Immature natural killer cell (primary cell): ENCODE measurements at regions not wholly inside any gene's neighbourhood (a gene's known extent, or its start where the extent isn't known, plus 50 kb on each side); places are given as distances from the start of the nearest gene placed in this dataset.
"Not testable (repeated sequence)": the region's sequence is repeated elsewhere in the genome, so short reads cannot be mapped to it uniquely, and the experiment has no call there.

Source experiments
- DNase-seq, 3 donors: peaks; one replicate each; pipeline ENCODE4 v3.0.0; 2022; ENCODE audit warnings: mixed read lengths in 1 of 3
- H3K27ac Mint-ChIP-seq, 6 donors: one replicate each; pipeline ENCODE4 v1.8.0; 2020; ENCODE audit warnings: mixed read lengths in 6 of 6, mild to moderate bottlenecking in 5 of 6, inconsistent platforms in 4 of 6, moderate library complexity in 3 of 6
- H3K27me3 Mint-ChIP-seq, 3 donors: one replicate each; pipeline ENCODE4 v1.8.0; 2020 to 2021; ENCODE audit warnings: low read depth in 3 of 3, mild to moderate bottlenecking in 3 of 3, mixed read lengths in 3 of 3, moderate library complexity in 3 of 3, inconsistent platforms in 1 of 3
- H3K36me3 Mint-ChIP-seq, 3 donors: one replicate each; pipeline ENCODE4 v1.8.0; 2020; ENCODE audit warnings: mixed read lengths in 3 of 3, inconsistent platforms in 2 of 3, mild to moderate bottlenecking in 2 of 3
- H3K4me1 Mint-ChIP-seq, 2 donors: one replicate each; pipeline ENCODE4 v1.8.0; 2020; ENCODE audit warnings: inconsistent platforms in 2 of 2, mild to moderate bottlenecking in 2 of 2, mixed read lengths in 2 of 2, moderate library complexity in 1 of 2
- H3K4me3 Mint-ChIP-seq, 5 donors: one replicate each; pipeline ENCODE4 v1.8.0; 2020; ENCODE audit warnings: mild to moderate bottlenecking in 5 of 5, mixed read lengths in 5 of 5, inconsistent platforms in 3 of 5, moderate library complexity in 3 of 5
- H3K9me3 Mint-ChIP-seq, 6 donors: one replicate each; pipeline ENCODE4 v1.8.0; 2020; ENCODE audit warnings: mild to moderate bottlenecking in 6 of 6, mixed read lengths in 6 of 6, inconsistent platforms in 4 of 6, moderate library complexity in 3 of 6

GRCh38 chr16:56032072-56032471 is 156.9 kb upstream of the CES5A start:
- H3K27ac Mint-ChIP-seq, result no peak overlapping the region
- H3K4me1 Mint-ChIP-seq, result no peaks in the 10 kb centered on the region

GRCh38 chr16:56029026-56029425 is 153.9 kb upstream of the CES5A start:
- no peak overlapping the region for H3K27ac Mint-ChIP-seq
- no peak overlapping the region for H3K4me3 Mint-ChIP-seq
- H3K27me3 Mint-ChIP-seq, result peaks cover 1 to 8% (median 4%) of the 10 kb centered on the region in 3 donors
- H3K9me3 Mint-ChIP-seq, result no peaks in the 10 kb centered on the region
- H3K36me3 Mint-ChIP-seq, result no peaks in the 10 kb centered on the region
- DNase-seq, result no peak
- no peaks in the 10 kb centered on the region for H3K4me1 Mint-ChIP-seq

More at GRCh38 chr16:56032072-56032471, 156.9 kb upstream of the CES5A start:
- Mint-ChIP-seq H3K36me3 (peaks cover 0 to 3% (median 0%) of the 10 kb centered on the region in 3 donors), H3K9me3 (peaks cover 0 to 8% (median 4%) of the 10 kb centered on the region in 6 donors), H3K27me3 (peaks cover 6 to 13% (median 7%) of the 10 kb centered on the region in 3 donors), H3K4me3 (no peak overlapping the region)
- DNase-seq, result no peak

GRCh38 chr16:56022818-56023217 is 147.6 kb upstream of the CES5A start:
- no peak overlapping the region for H3K4me3 Mint-ChIP-seq
- no peaks in the 10 kb centered on the region for H3K4me1 Mint-ChIP-seq
- peaks cover 0 to 1% (median 1%) of the 10 kb centered on the region in 3 donors for H3K27me3 Mint-ChIP-seq
- no peak overlapping the region for H3K27ac Mint-ChIP-seq
- no peaks in the 10 kb centered on the region for H3K36me3 Mint-ChIP-seq
- H3K9me3 Mint-ChIP-seq, result no peaks in the 10 kb centered on the region
- DNase-seq, result no peak

GRCh38 chr16:56019274-56019673 is 144.1 kb upstream of the CES5A start:
- no peak for DNase-seq
- Mint-ChIP-seq H3K9me3 (peaks cover 0 to 3% (median 0%) of the 10 kb centered on the region in 6 donors), H3K36me3 (no peaks in the 10 kb centered on the region), H3K4me1 (no peaks in the 10 kb centered on the region), H3K4me3 (no peak overlapping the region), H3K27ac (no peak overlapping the region), H3K27me3 (peaks cover 0 to 7% (median 5%) of the 10 kb centered on the region in 3 donors)

- H3K4me1 Mint-ChIP-seq, result no peaks in the 10 kb centered on the region
- peak in 1 of 3 donors; percentile 7 for DNase-seq
- no peak overlapping the region for H3K27ac Mint-ChIP-seq
- no peak overlapping the region for H3K4me3 Mint-ChIP-seq
- peaks cover 0 to 3% (median 0%) of the 10 kb centered on the region in 6 donors for H3K9me3 Mint-ChIP-seq
- peaks cover 0 to 7% (median 5%) of the 10 kb centered on the region in 3 donors for H3K27me3 Mint-ChIP-seq
- no peaks in the 10 kb centered on the region for H3K36me3 Mint-ChIP-seq
Measured at GRCh38 chr16:56013962-56014552, 138.9 kb upstream of the CES5A start.

GRCh38 chr16:56012482-56012811 is 137.3 kb upstream of the CES5A start:
- Mint-ChIP-seq H3K36me3 (no peaks in the 10 kb centered on the region), H3K4me1 (no peaks in the 10 kb centered on the region), H3K27me3 (peaks cover 0 to 7% (median 5%) of the 10 kb centered on the region in 3 donors), H3K9me3 (peaks cover 0 to 3% (median 0%) of the 10 kb centered on the region in 6 donors), H3K4me3 (no peak overlapping the region), H3K27ac (no peak overlapping the region)
- no peak for DNase-seq

GRCh38 chr16:56011808-56012481 is 136.8 kb upstream of the CES5A start:
- DNase-seq, result no peak
- Mint-ChIP-seq H3K9me3 (no peaks in the 10 kb centered on the region), H3K36me3 (no peaks in the 10 kb centered on the region), H3K27ac (no peak overlapping the region), H3K4me1 (no peaks in the 10 kb centered on the region), H3K4me3 (no peak overlapping the region), H3K27me3 (peaks cover 0 to 7% (median 3%) of the 10 kb centered on the region in 3 donors)

- Mint-ChIP-seq H3K27ac (no peak overlapping the region), H3K27me3 (peaks cover 2% of the 10 kb centered on the region in 3 donors), H3K9me3 (no peaks in the 10 kb centered on the region), H3K4me1 (no peaks in the 10 kb centered on the region), H3K4me3 (no peak overlapping the region), H3K36me3 (no peaks in the 10 kb centered on the region)
- no peak for DNase-seq
Measured at GRCh38 chr16:56005958-56006357, 130.8 kb upstream of the CES5A start.

- H3K36me3 Mint-ChIP-seq, result peaks cover 0 to 10% (median 0%) of the 10 kb centered on the region in 3 donors
- H3K9me3 Mint-ChIP-seq, result peaks cover 4 to 12% (median 8%) of the 10 kb centered on the region in 6 donors
- H3K27me3 Mint-ChIP-seq, result peaks cover 4 to 6% (median 6%) of the 10 kb centered on the region in 3 donors
- H3K27ac Mint-ChIP-seq, result no peak overlapping the region
- no peaks in the 10 kb centered on the region for H3K4me1 Mint-ChIP-seq
- H3K4me3 Mint-ChIP-seq, result no peak overlapping the region
- no peak for DNase-seq
Measured at GRCh38 chr16:55999683-56000082, 124.5 kb upstream of the CES5A start.

GRCh38 chr16:55993088-55993487 is 117.9 kb upstream of the CES5A start:
- Mint-ChIP-seq H3K9me3 (peaks cover 0 to 1% (median 0%) of the 10 kb centered on the region in 6 donors), H3K27ac (no peak overlapping the region), H3K36me3 (peaks cover 0 to under 1% (median 0%) of the 10 kb centered on the region in 3 donors), H3K4me3 (no peak overlapping the region), H3K4me1 (no peaks in the 10 kb centered on the region), H3K27me3 (peaks cover 0 to 8% (median 1%) of the 10 kb centered on the region in 3 donors)
- DNase-seq, result no peak

- Mint-ChIP-seq H3K27ac (no peak overlapping the region), H3K4me3 (no peak overlapping the region), H3K4me1 (no peaks in the 10 kb centered on the region), H3K36me3 (no peaks in the 10 kb centered on the region), H3K27me3 (peaks cover 0 to 8% (median 1%) of the 10 kb centered on the region in 3 donors), H3K9me3 (no peaks in the 10 kb centered on the region)
- no peak for DNase-seq
Measured at GRCh38 chr16:55992551-55992950, 117.4 kb upstream of the CES5A start.

GRCh38 chr16:55991843-55992242 is 116.7 kb upstream of the CES5A start:
- Mint-ChIP-seq H3K27ac (no peak overlapping the region), H3K4me1 (no peaks in the 10 kb centered on the region), H3K27me3 (peaks cover 0 to 8% (median 1%) of the 10 kb centered on the region in 3 donors), H3K36me3 (no peaks in the 10 kb centered on the region), H3K4me3 (no peak overlapping the region), H3K9me3 (no peaks in the 10 kb centered on the region)
- no peak for DNase-seq

- Mint-ChIP-seq H3K9me3 (no peaks in the 10 kb centered on the region), H3K4me3 (no peak overlapping the region), H3K27ac (no peak overlapping the region), H3K4me1 (no peaks in the 10 kb centered on the region), H3K36me3 (no peaks in the 10 kb centered on the region), H3K27me3 (peaks cover 1 to 12% (median 2%) of the 10 kb centered on the region in 3 donors)
- DNase-seq, result no peak
Measured at GRCh38 chr16:55989569-55989907, 114.4 kb upstream of the CES5A start.

- H3K27me3 Mint-ChIP-seq, result peaks cover 1 to 12% (median 2%) of the 10 kb centered on the region in 3 donors
- not testable (repeated sequence) for H3K36me3 Mint-ChIP-seq, H3K4me3 Mint-ChIP-seq, DNase-seq, H3K27ac Mint-ChIP-seq, H3K4me1 Mint-ChIP-seq, H3K9me3 Mint-ChIP-seq
Measured at GRCh38 chr16:55988850-55989568, 113.8 kb upstream of the CES5A start.
